H1 (cell line): ENCODE measurements at regions not wholly inside any gene's neighbourhood (a gene's known extent, or its start where the extent isn't known, plus 50 kb on each side); places are given as distances from the start of the nearest gene placed in this dataset.

ENCODE experiments used
- CTCF ChIA-PET: fragments of 300-600 bp; sonication (Branson Sonifier 250); formaldehyde crosslinking; loops from one replicate; lab custom pipeline; 2021; ENCODE audit not compliant: partially characterized antibody; lab: Charles Lee
- POLR2A ChIA-PET: fragments of 300-600 bp; sonication (Branson Sonifier 250); formaldehyde crosslinking; loops from one replicate; lab custom pipeline; 2021; ENCODE audit warnings: inconsistent platforms; ENCODE audit not compliant: partially characterized antibody; lab: Charles Lee
- DNase-seq, 2 experiments: peaks; one replicate each; pipeline versions ENCODE4 v3.0.0 to v3.0.0-alpha.2; 2010 to 2022; ENCODE audit warnings: low spot score in 2 of 2, low read depth in 1 of 2, mixed read lengths in 1 of 2
- FAIRE-seq: peaks from 2 replicates; lab custom pipeline; 2011; peaks lifted over from hg19 to GRCh38; lab: Jason Lieb, UNC
- H2AFZ ChIP-seq: 2 replicates; pipeline ENCODE4 v1.8.1; 2012; ENCODE audit warnings: low read length, inconsistent platforms
- H2AK5ac ChIP-seq: 2 replicates; pipeline ENCODE4 v1.6.1; 2013; ENCODE audit warnings: low read depth, low read length
- H2BK120ac ChIP-seq: replicated peaks from 2 replicates; pipeline ENCODE3; 2013; ENCODE audit warnings: low read depth, low read length, inconsistent platforms
- H2BK12ac ChIP-seq: 2 replicates; pipeline ENCODE4 v1.6.1; 2013; ENCODE audit warnings: low read depth, low read length
- H2BK15ac ChIP-seq: 2 replicates; pipeline ENCODE4 v1.6.1; 2013; ENCODE audit warnings: low read length
- H2BK20ac ChIP-seq: 2 replicates; pipeline ENCODE4 v1.6.1; 2013; ENCODE audit warnings: low read length
- H2BK5ac ChIP-seq: 2 replicates; pipeline ENCODE4 v1.6.1; 2013; ENCODE audit warnings: low read depth, low read length
- H3K14ac ChIP-seq: 2 replicates; pipeline ENCODE4 v1.6.1; 2013; ENCODE audit warnings: inconsistent platforms; ENCODE audit not compliant: insufficient read length
- H3K18ac ChIP-seq: 2 replicates; pipeline ENCODE4 v1.6.1; 2013; ENCODE audit warnings: low read length; ENCODE audit errors: extremely low read depth
- H3K23ac ChIP-seq: 2 replicates; pipeline ENCODE4 v1.6.1; 2013; ENCODE audit warnings: inconsistent platforms; ENCODE audit not compliant: insufficient read length
- H3K23me2 ChIP-seq: 2 replicates; pipeline ENCODE4 v1.6.1; 2013; ENCODE audit warnings: low read depth, low read length
- H3K27ac ChIP-seq: 2 replicates; pipeline ENCODE4 v1.6.1; 2011; ENCODE audit warnings: low read depth, low read length, inconsistent platforms
- H3K27me3 ChIP-seq, 4 experiments: replicated peaks in 1 of 4; 1 replicate in 1 of 4; 2 replicates in 3 of 4; pipeline versions ENCODE4 v1.6.1 to v1.8.1; 2011 to 2013; ENCODE audit warnings: low read length in 3 of 4, mild to moderate bottlenecking in 3 of 4, inconsistent platforms in 2 of 4, mixed read lengths in 2 of 4, moderate library complexity in 1 of 4; ENCODE audit not compliant: control insufficient read depth in 3 of 4, insufficient read depth in 3 of 4; ENCODE audit errors: extremely low read depth in 1 of 4
- H3K36me3 ChIP-seq, 4 experiments: 2 replicates each; pipeline versions ENCODE4 v1.6.1 to v1.8.1; 2011 to 2013; ENCODE audit warnings: mild to moderate bottlenecking in 4 of 4, low read length in 3 of 4, moderate library complexity in 2 of 4, control low read depth in 1 of 4, inconsistent platforms in 1 of 4; ENCODE audit not compliant: insufficient read depth in 4 of 4, control insufficient read depth in 2 of 4
- H3K4ac ChIP-seq: replicated peaks from 2 replicates; pipeline ENCODE3; 2013; ENCODE audit warnings: low read length, low read depth, mixed read lengths, inconsistent platforms; ENCODE audit not compliant: insufficient read length
- H3K4me1 ChIP-seq, 4 experiments: replicated peaks in 1 of 4; 1 replicate in 1 of 4; 2 replicates in 3 of 4; pipeline versions ENCODE4 v1.6.1 to v1.8.1; 2011 to 2013; ENCODE audit warnings: low read length in 3 of 4, inconsistent platforms in 2 of 4, mixed read lengths in 1 of 4; ENCODE audit not compliant: insufficient read depth in 4 of 4, control insufficient read depth in 3 of 4
- H3K4me2 ChIP-seq, 2 experiments: 2 replicates each; pipeline versions ENCODE4 v1.6.1 to v1.8.1; 2011 to 2013; ENCODE audit warnings: low read depth in 2 of 2, low read length in 2 of 2, control low read depth in 1 of 2, inconsistent platforms in 1 of 2, mild to moderate bottlenecking in 1 of 2; ENCODE audit not compliant: insufficient read depth in 1 of 2
- H3K4me3 ChIP-seq, 4 experiments: fragments of 200-600, 300-600 bp in 1 of 4; sonication (generic), shearing (Covaris generic), sonication (Bioruptor Twin) in 1 of 4; 2 replicates each; pipeline versions ENCODE4 v1.5.1 to v1.8.1; 2011 to 2016; ENCODE audit warnings: low read length in 4 of 4, low read depth in 3 of 4, control low read depth in 2 of 4, inconsistent platforms in 2 of 4, mild to moderate bottlenecking in 2 of 4, mixed read lengths in 1 of 4, moderate library complexity in 1 of 4; ENCODE audit not compliant: insufficient read depth in 2 of 4; ENCODE audit errors: extremely low read depth in 1 of 4
- H3K56ac ChIP-seq: replicated peaks from 2 replicates; pipeline ENCODE3; 2013; ENCODE audit warnings: low read depth, mild to moderate bottlenecking, mixed read lengths, low read length, inconsistent platforms; ENCODE audit not compliant: insufficient read length
- H3K79me1 ChIP-seq: 2 replicates; pipeline ENCODE4 v1.6.1; 2013; ENCODE audit warnings: low read depth, low read length, control low read depth
- H3K79me2 ChIP-seq, 2 experiments: 2 replicates each; pipeline versions ENCODE4 v1.6.1 to v1.8.1; 2012 to 2013; ENCODE audit warnings: low read length in 2 of 2, mild to moderate bottlenecking in 2 of 2, inconsistent platforms in 1 of 2; ENCODE audit not compliant: insufficient read depth in 2 of 2, control insufficient read depth in 1 of 2
- H3K9ac ChIP-seq, 4 experiments: replicated peaks in 1 of 4; 1 replicate in 1 of 4; 2 replicates in 3 of 4; pipeline versions ENCODE4 v1.6.1 to v1.8.1; 2011 to 2013; ENCODE audit warnings: low read depth in 3 of 4, low read length in 3 of 4, control low read depth in 2 of 4, mild to moderate bottlenecking in 2 of 4, moderate library complexity in 2 of 4, inconsistent platforms in 1 of 4; ENCODE audit errors: extremely low read depth in 1 of 4
- H3K9me3 ChIP-seq, 2 experiments: 2 replicates each; pipeline versions ENCODE4 v1.6.1 to v1.8.1; 2012 to 2013; ENCODE audit warnings: mild to moderate bottlenecking in 2 of 2, moderate library complexity in 2 of 2, control low read depth in 1 of 2, inconsistent platforms in 1 of 2, low read depth in 1 of 2, low read length in 1 of 2, mixed read lengths in 1 of 2; ENCODE audit not compliant: insufficient read depth in 2 of 2
- H4K20me1 ChIP-seq, 2 experiments: replicated peaks in 1 of 2; 2 replicates each; pipeline versions ENCODE3 to v1.8.1; 2011 to 2013; ENCODE audit warnings: inconsistent platforms in 2 of 2, low read length in 2 of 2, mild to moderate bottlenecking in 1 of 2; ENCODE audit not compliant: insufficient read depth in 2 of 2, control insufficient read depth in 1 of 2
- H4K5ac ChIP-seq: 2 replicates; pipeline ENCODE4 v1.6.1; 2013; ENCODE audit warnings: low read length, low read depth, mixed read lengths, inconsistent platforms; ENCODE audit not compliant: insufficient read length
- H4K8ac ChIP-seq: 2 replicates; pipeline ENCODE4 v1.8.0; 2013; ENCODE audit warnings: mild to moderate bottlenecking, moderate library complexity, low read length, inconsistent platforms; ENCODE audit not compliant: insufficient read depth; ENCODE audit errors: extremely low read depth
- H4K91ac ChIP-seq: replicated peaks from 2 replicates; pipeline ENCODE3; 2013; ENCODE audit warnings: low read length, mixed read lengths, inconsistent platforms; ENCODE audit not compliant: insufficient read length
- ASH2L ChIP-seq: fragments of 200-600, 300-600 bp; sonication (generic); IDR thresholded peaks from one replicate; pipeline ENCODE4 v1.7.1; 2017; ENCODE audit warnings: low read length
- CTCF ChIP-seq, 3 experiments: IDR thresholded peaks; 1 replicate in 2 of 3; 2 replicates in 1 of 3; pipeline versions ENCODE4 v1.5.1 to v1.6.1; 2011; ENCODE audit warnings: low read length in 3 of 3, mild to moderate bottlenecking in 3 of 3, inconsistent platforms in 2 of 3, low read depth in 1 of 3, moderate library complexity in 1 of 3; ENCODE audit not compliant: insufficient read depth in 1 of 3; ENCODE audit errors: control extremely low read depth in 1 of 3
- JUND ChIP-seq: IDR thresholded peaks from 2 replicates; pipeline ENCODE4 v1.6.1; 2011; ENCODE audit warnings: mild to moderate bottlenecking, improper control_type of control experiment, low read length
- POLR2AphosphoS5 ChIP-seq: IDR thresholded peaks from 2 replicates; pipeline ENCODE4 v1.6.1; 2011; ENCODE audit warnings: low read depth, low read length
- SIN3A ChIP-seq, 2 experiments: IDR thresholded peaks in 1 of 2; conservative IDR thresholded peaks in 1 of 2; 2 replicates each; pipeline ENCODE4 v1.6.1; 2011 to 2012; ENCODE audit warnings: low read length in 2 of 2, improper control_type of control experiment in 1 of 2, low read depth in 1 of 2, mild to moderate bottlenecking in 1 of 2
- TCF12 ChIP-seq: IDR thresholded peaks from 2 replicates; pipeline ENCODE4 v1.6.1; 2011; ENCODE audit warnings: low read depth, mild to moderate bottlenecking, low read length
- USF2 ChIP-seq: IDR thresholded peaks from 2 replicates; pipeline ENCODE4 v1.6.1; 2011; ENCODE audit warnings: low read length, improper control_type of control experiment
- WGBS, 2 experiments: shearing (Covaris generic) in 1 of 2; methylation state at CpG; one replicate each; pipeline versions ENCODE4 v1.1.6 to v1.1.7; 2013 to 2015; ENCODE audit warnings: low lambda C conversion rate in 2 of 2, mixed read lengths in 2 of 2, inconsistent platforms in 1 of 2, low coverage in 1 of 2, missing lambda C conversion rate in 1 of 2; ENCODE audit not compliant: insufficient replicate concordance in 2 of 2, insufficient coverage in 1 of 2, insufficient read length in 1 of 2; ENCODE audit errors: extremely low coverage in 1 of 2, missing lambda C conversion rate in 1 of 2; 5-methylcytosine and 5-hydroxymethylcytosine counted together

DNA sequence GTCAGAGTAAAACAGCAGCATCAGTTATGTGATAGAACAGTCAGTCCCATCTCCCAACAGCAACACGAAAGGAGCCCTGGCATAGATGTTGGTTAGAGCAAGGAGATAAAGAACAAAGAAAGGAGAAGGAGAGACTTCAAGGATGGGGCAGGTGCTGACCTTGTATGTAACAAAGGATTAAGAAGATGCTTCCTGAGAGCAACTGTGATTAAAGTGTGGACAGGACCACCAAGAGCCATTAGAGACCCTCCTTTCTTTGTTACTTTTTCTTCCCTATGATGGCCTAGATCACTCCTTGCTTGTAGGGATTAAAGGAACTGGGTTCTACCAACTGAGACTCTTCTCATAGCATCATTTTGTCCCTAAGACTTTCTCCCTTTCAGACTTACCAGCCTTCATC, 75.2 kb upstream of the GPR6 start:
- Histone ChIP-seq H3K27ac (no peak overlapping the region), H3K4me2 (no peak overlapping the region), H2BK12ac (no peak overlapping the region), H3K27me3 (peaks cover 0 to 5% (median 2%) of the 10 kb centered on the region in 4 experiments; a peak in 6 of 7 replicates), H3K56ac (no peak overlapping the region), H2BK20ac (no peak overlapping the region), H4K5ac (no peak overlapping the region), H3K18ac (no peak overlapping the region), H2BK5ac (no peak overlapping the region), H3K36me3 (no peaks in the 10 kb centered on the region), H4K20me1 (no peaks in the 10 kb centered on the region), H3K23ac (no peak overlapping the region), H2AK5ac (no peak overlapping the region), H2BK15ac (no peak overlapping the region), H3K79me1 (no peaks in the 10 kb centered on the region), H3K23me2 (peaks cover 2% of the 10 kb centered on the region; the same call in 1 of the 2 replicates), H4K91ac (no peak overlapping the region), H3K4ac (no peak overlapping the region), H2BK120ac (no peak overlapping the region), H3K79me2 (no peaks in the 10 kb centered on the region), H4K8ac (no peak overlapping the region), H3K9ac (no peak overlapping the region), H3K4me1 (peaks cover 0 to 6% (median 4%) of the 10 kb centered on the region in 4 experiments; a peak in 4 of 7 replicates), H3K4me3 (no peak overlapping the region), H3K14ac (no peak overlapping the region), H2AFZ (no peak overlapping the region), H3K9me3 (no peaks in the 10 kb centered on the region)
- 80% methylated on average over 1 of the region's 1 CpG; no CpG with 5 or more reads in 1 of the 2 experiments for WGBS, 2 experiments
- no peak for DNase-seq
- POLR2A ChIA-PET = no interaction called here
- FAIRE-seq = no peak
- CTCF ChIA-PET = interaction anchor here (0.7 to 1.5 kb wide), 2 partner anchors 14 to 27 kb away, joined by 3 to 5 read pairs; no protein-coding TSS in a partner anchor
- TF ChIP-seq JUND (no peak), ASH2L (no peak), CTCF (IDR thresholded peaks at IDR 0.05; ENCODE audit: control extremely low read depth in 1 of 3, insufficient read depth in 1 of 3, low read depth in 1 of 3, low read length in 3 of 3) (no peak), SIN3A (conservative IDR thresholded peaks at IDR 0.05 in 1 of 2, IDR thresholded peaks at IDR 0.05 in 1 of 2; ENCODE audit: low read depth in 1 of 2, low read length in 2 of 2) (no peak), USF2 (no peak), POLR2AphosphoS5 (peak; percentile 58; the same call in 1 of the 2 replicates), TCF12 (peak; percentile 65; the same call in 1 of the 2 replicates)
